Cardiac muscle cell (in vitro differentiated cells and primary cell): ENCODE measurements at regions not wholly inside any gene's neighbourhood (a gene's known extent, or its start where the extent isn't known, plus 50 kb on each side); places are given as distances from the start of the nearest gene placed in this dataset.

ENCODE experiments used
- DNase-seq, 2 donors: peaks; one replicate each; pipeline versions ENCODE4 v3.0.0 to v3.0.0-alpha.2; 2010 to 2017; ENCODE audit warnings: low read depth in 1 of 2, low spot score in 1 of 2
- H3K27ac ChIP-seq: fragments of 200-600 bp; sonication (generic); 2 replicates; pipeline ENCODE4 v1.5.1; 2016
- H3K27me3 ChIP-seq: fragments of 200-600 bp; sonication (generic); 2 replicates; pipeline ENCODE4 v1.6.0; 2016; ENCODE audit warnings: control low read depth
- H3K36me3 ChIP-seq: fragments of 200-600 bp; sonication (generic); 2 replicates; pipeline ENCODE4 v1.5.1; 2016; ENCODE audit warnings: control low read depth
- H3K4me1 ChIP-seq: fragments of 200-600 bp; sonication (generic); 2 replicates; pipeline ENCODE4 v1.8.1; 2017; ENCODE audit warnings: low read depth, mild to moderate bottlenecking, mixed run types
- H3K4me3 ChIP-seq: fragments of 200-600 bp; sonication (generic); 2 replicates; pipeline ENCODE4 v1.5.1; 2016; ENCODE audit warnings: mild to moderate bottlenecking
- H3K9me3 ChIP-seq: fragments of 200-600 bp; sonication (generic); 2 replicates; pipeline ENCODE4 v1.5.1; 2017; ENCODE audit warnings: low read depth, mild to moderate bottlenecking, control low read depth
- CTCF ChIP-seq: IDR thresholded peaks from 2 replicates; pipeline ENCODE4 v1.5.1; 2012; ENCODE audit warnings: low read depth, mild to moderate bottlenecking, low read length

GRCh38 chr1:4467241-4467640 lies 187.2 kb upstream of the AJAP1 start:
- H3K27ac ChIP-seq = no peak overlapping the region
- no peaks in the 10 kb centered on the region for H3K36me3 ChIP-seq
- TF ChIP-seq CTCF = no peak
- H3K4me3 ChIP-seq = no peak overlapping the region
- no peaks in the 10 kb centered on the region for H3K4me1 ChIP-seq
- H3K9me3 ChIP-seq = peaks cover 4% of the 10 kb centered on the region
- H3K27me3 ChIP-seq = no peaks in the 10 kb centered on the region
- no peak for DNase-seq

- Histone ChIP-seq H3K4me1 (no peaks in the 10 kb centered on the region), H3K4me3 (no peak overlapping the region), H3K36me3 (no peaks in the 10 kb centered on the region), H3K9me3 (peaks cover 4% of the 10 kb centered on the region), H3K27me3 (no peaks in the 10 kb centered on the region), H3K27ac (no peak overlapping the region)
- DNase-seq = no peak
- TF ChIP-seq CTCF = no peak
Measured at GRCh38 chr1:4468386-4468785, 186.0 kb upstream of the AJAP1 start.

GRCh38 chr1:4468804-4469514 lies 185.4 kb upstream of the AJAP1 start:
- Histone ChIP-seq H3K27me3 (no peaks in the 10 kb centered on the region), H3K4me3 (no peak overlapping the region)
- no peak for TF ChIP-seq CTCF

GRCh38 chr1:4476394-4476793 lies 178.0 kb upstream of the AJAP1 start:
- no peaks in the 10 kb centered on the region for H3K36me3 ChIP-seq
- H3K9me3 ChIP-seq = peaks cover 5% of the 10 kb centered on the region
- TF ChIP-seq CTCF = no peak
- no peak overlapping the region for H3K27ac ChIP-seq
- no peaks in the 10 kb centered on the region for H3K27me3 ChIP-seq
- no peak for DNase-seq
- H3K4me1 ChIP-seq = no peaks in the 10 kb centered on the region
- no peak overlapping the region for H3K4me3 ChIP-seq

More at GRCh38 chr1:4468804-4469514, 185.4 kb upstream of the AJAP1 start:
- peaks cover 4% of the 10 kb centered on the region for H3K9me3 ChIP-seq
- DNase-seq = no peak
- no peak overlapping the region for H3K27ac ChIP-seq
- H3K4me1 ChIP-seq = no peaks in the 10 kb centered on the region
- no peaks in the 10 kb centered on the region for H3K36me3 ChIP-seq

GRCh38 chr1:4481451-4481850 lies 173.0 kb upstream of the AJAP1 start:
- Histone ChIP-seq H3K4me3 (no peak overlapping the region), H3K27ac (no peak overlapping the region), H3K36me3 (no peaks in the 10 kb centered on the region), H3K9me3 (peaks cover 5% of the 10 kb centered on the region), H3K4me1 (no peaks in the 10 kb centered on the region), H3K27me3 (no peaks in the 10 kb centered on the region)
- no peak for DNase-seq
- no peak for TF ChIP-seq CTCF
